ENCODE measurements at regions not wholly inside any gene's neighbourhood (a gene's known extent, or its start where the extent isn't known, plus 50 kb on each side); places are given as distances from the start of the nearest gene placed in this dataset.

- no peak overlapping the region for H3K4me3 ChIP-seq (ENCODE audit: low read depth, low read length)
- TF ChIP-seq, protein P1, sequence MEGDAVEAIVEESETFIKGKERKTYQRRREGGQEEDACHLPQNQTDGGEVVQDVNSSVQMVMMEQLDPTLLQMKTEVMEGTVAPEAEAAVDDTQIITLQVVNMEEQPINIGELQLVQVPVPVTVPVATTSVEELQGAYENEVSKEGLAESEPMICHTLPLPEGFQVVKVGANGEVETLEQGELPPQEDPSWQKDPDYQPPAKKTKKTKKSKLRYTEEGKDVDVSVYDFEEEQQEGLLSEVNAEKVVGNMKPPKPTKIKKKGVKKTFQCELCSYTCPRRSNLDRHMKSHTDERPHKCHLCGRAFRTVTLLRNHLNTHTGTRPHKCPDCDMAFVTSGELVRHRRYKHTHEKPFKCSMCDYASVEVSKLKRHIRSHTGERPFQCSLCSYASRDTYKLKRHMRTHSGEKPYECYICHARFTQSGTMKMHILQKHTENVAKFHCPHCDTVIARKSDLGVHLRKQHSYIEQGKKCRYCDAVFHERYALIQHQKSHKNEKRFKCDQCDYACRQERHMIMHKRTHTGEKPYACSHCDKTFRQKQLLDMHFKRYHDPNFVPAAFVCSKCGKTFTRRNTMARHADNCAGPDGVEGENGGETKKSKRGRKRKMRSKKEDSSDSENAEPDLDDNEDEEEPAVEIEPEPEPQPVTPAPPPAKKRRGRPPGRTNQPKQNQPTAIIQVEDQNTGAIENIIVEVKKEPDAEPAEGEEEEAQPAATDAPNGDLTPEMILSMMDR (IDR thresholded peaks at IDR 0.05; ENCODE audit: low read depth, low read length, missing control alignments) = no peak
- in situ Hi-C loops (cut with HindIII; ENCODE audit: low sequenced_read_pairs) = no loop called here
- no peak for DNase-seq (ENCODE audit: low read depth)
Measured at GRCh38 chr13:33377411-33377810, 91.9 kb upstream of the STARD13 start.

DNA sequence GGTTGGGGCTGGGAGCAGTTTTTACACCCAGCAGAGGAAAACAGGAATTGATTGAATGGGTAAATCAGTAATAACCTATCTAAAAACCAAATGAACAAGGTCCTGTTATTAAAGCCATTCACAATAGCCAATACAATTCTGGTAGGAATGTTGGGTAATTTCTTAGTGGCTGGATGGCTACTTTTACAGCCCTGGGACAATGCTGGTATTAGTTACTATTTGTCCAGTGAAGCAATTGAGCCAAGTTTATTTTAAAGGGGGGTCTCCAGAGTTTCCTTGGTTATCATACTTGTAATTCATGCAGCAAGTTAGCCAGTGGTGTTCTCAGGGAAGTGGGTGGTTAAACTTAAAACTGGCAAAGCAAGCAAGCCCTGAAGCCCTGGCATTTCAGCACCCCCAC is 92.3 kb upstream of the STARD13 start:
- TF ChIP-seq, protein P1 (IDR thresholded peaks at IDR 0.05; ENCODE audit: low read depth, low read length, missing control alignments) = no peak
- in situ Hi-C loops (cut with HindIII; ENCODE audit: low sequenced_read_pairs) = no loop called here
- H3K4me3 ChIP-seq (ENCODE audit: low read depth, low read length) = no peak overlapping the region
- DNase-seq (ENCODE audit: low read depth) = no peak

- in situ Hi-C loops (cut with HindIII; ENCODE audit: low sequenced_read_pairs) = no loop called here
- no peak overlapping the region for H3K4me3 ChIP-seq (ENCODE audit: low read depth, low read length)
- DNase-seq (ENCODE audit: low read depth) = no peak
- TF ChIP-seq, protein P1 (IDR thresholded peaks at IDR 0.05; ENCODE audit: low read depth, low read length, missing control alignments) = no peak
Measured at GRCh38 chr13:33379608-33380007, 94.1 kb upstream of the STARD13 start.

GRCh38 chr13:33380487-33381079 is 95.0 kb upstream of the STARD13 start:
- no peak overlapping the region for H3K4me3 ChIP-seq (ENCODE audit: low read depth, low read length)
- no peak for DNase-seq (ENCODE audit: low read depth)
- TF ChIP-seq, protein P1 (IDR thresholded peaks at IDR 0.05; ENCODE audit: low read depth, low read length, missing control alignments) = no peak
- in situ Hi-C loops (cut with HindIII; ENCODE audit: low sequenced_read_pairs) = no loop called here

GRCh38 chr13:33381180-33381579 is 95.6 kb upstream of the STARD13 start:
- DNase-seq (ENCODE audit: low read depth) = no peak
- H3K4me3 ChIP-seq (ENCODE audit: low read depth, low read length) = no peak overlapping the region
- in situ Hi-C loops (cut with HindIII; ENCODE audit: low sequenced_read_pairs) = no loop called here
- TF ChIP-seq, protein P1 (IDR thresholded peaks at IDR 0.05; ENCODE audit: low read depth, low read length, missing control alignments) = no peak

DNA sequence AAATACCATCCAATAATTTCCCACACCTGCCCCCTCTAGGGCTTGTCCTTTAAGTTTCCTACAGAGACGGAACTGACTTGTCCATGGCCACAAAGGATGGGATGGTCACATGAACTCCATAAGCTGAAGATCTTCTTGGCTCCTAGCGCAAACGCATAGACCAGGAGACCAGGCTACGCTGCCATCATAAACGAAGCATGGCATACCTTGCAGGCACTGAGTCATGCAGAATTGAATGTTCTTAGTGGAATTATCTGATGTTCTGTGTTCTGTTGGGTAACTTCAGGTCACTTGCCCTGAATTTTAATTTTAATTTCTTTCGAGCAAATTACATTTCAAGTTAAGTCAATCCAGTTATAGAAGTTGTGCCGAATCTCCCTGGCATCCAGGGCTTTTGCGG is 96.4 kb upstream of the STARD13 start:
- no peak overlapping the region for H3K4me3 ChIP-seq (ENCODE audit: low read depth, low read length)
- no peak for DNase-seq (ENCODE audit: low read depth)
- TF ChIP-seq, protein P1 (IDR thresholded peaks at IDR 0.05; ENCODE audit: low read depth, low read length, missing control alignments) = no peak
- in situ Hi-C loops (cut with HindIII; ENCODE audit: low sequenced_read_pairs) = no loop called here

Data from astrocyte of the cerebellum (primary cell).